SJSA1 (cell line): ENCODE measurements at regions not wholly inside any gene's neighbourhood (a gene's known extent, or its start where the extent isn't known, plus 50 kb on each side); places are given as distances from the start of the nearest gene placed in this dataset.

ENCODE experiments used
- DNase-seq, 2 experiments: peaks; one replicate each; pipeline ENCODE4 v3.0.0-alpha.2; 2015 to 2020; ENCODE audit warnings: low spot score in 2 of 2, low read depth in 1 of 2
- H3K27ac ChIP-seq: fragments of 250-450 bp; sonication (Bioruptor Pico); 2 replicates; pipeline ENCODE4 v1.5.1; 2020; ENCODE audit warnings: mild to moderate bottlenecking, moderate library complexity
- H3K27me3 ChIP-seq: fragments of 250-450 bp; sonication (Bioruptor Pico); replicated peaks from 2 replicates; pipeline ENCODE4 v1.5.1; 2020; ENCODE audit warnings: mild to moderate bottlenecking, moderate library complexity
- H3K36me3 ChIP-seq: fragments of 250-450 bp; sonication (Bioruptor Pico); 2 replicates; pipeline ENCODE4 v1.5.1; 2020; ENCODE audit warnings: mild to moderate bottlenecking
- H3K4me1 ChIP-seq: fragments of 250-450 bp; sonication (Bioruptor Pico); replicated peaks from 2 replicates; pipeline ENCODE4 v1.6.1; 2021; ENCODE audit warnings: mild to moderate bottlenecking
- H3K4me3 ChIP-seq: fragments of 250-450 bp; sonication (Bioruptor Pico); 2 replicates; pipeline ENCODE4 v1.5.1; 2020; ENCODE audit warnings: mild to moderate bottlenecking
- H3K9me3 ChIP-seq: fragments of 250-450 bp; sonication (Bioruptor Pico); replicated peaks from 2 replicates; pipeline ENCODE4 v1.5.1; 2020; ENCODE audit warnings: mild to moderate bottlenecking

DNA sequence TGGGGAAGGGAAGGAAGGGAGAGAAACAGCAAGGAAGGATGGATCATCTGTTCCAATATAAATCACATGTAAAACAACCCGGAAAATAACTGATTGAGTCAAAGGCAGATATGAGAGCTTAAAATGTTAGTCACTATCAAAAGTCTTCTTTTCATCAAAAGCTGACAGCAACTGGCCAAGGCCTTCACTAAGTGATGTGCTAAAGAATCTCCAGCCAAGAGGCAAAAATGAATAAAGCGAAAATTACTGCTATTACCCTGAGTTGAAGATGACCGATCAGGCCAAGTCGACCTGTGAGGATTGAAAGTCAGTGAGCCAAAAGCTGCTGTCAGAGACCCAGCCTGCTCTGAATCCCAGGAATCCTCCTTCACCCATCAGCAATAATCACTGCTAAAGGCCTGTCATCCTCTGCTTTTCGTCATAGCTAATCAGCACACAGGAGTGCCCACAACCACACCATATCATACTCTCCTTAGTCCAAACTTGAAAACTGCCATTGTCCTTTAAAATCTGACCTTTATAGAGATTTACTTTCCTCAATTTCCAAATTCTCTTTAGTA lies 736.9 kb downstream of the TLE1 start:
- Histone ChIP-seq H3K4me1 (no peaks in the 10 kb centered on the region), H3K27ac (no peak overlapping the region), H3K27me3 (no peaks in the 10 kb centered on the region), H3K9me3 (no peaks in the 10 kb centered on the region), H3K4me3 (no peak overlapping the region), H3K36me3 (no peaks in the 10 kb centered on the region)
- DNase-seq: no peak

DNA sequence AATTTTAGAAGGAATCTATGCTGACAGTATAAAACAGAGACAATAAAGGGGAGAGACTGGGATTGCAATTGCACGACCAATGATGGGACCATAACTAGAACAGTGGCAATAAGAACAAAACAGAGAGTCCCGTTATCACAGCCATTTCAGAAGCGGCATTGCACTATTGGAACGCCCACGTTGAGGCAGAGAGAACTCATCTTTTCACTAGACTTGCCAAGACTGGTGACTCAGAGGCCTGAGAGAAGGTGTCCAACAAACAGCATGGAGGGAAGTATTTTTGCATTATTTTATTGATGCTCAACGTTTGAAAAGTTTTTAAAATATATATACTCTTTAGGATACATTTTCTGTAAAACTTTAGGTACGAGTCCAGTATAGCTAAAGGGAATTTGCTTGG lies 737.7 kb downstream of the TLE1 start:
- H3K27ac ChIP-seq: no peak overlapping the region
- H3K27me3 ChIP-seq: no peaks in the 10 kb centered on the region
- no peaks in the 10 kb centered on the region for H3K36me3 ChIP-seq
- H3K9me3 ChIP-seq: no peaks in the 10 kb centered on the region
- no peak overlapping the region for H3K4me3 ChIP-seq
- H3K4me1 ChIP-seq: no peaks in the 10 kb centered on the region
- DNase-seq: no peak

DNA sequence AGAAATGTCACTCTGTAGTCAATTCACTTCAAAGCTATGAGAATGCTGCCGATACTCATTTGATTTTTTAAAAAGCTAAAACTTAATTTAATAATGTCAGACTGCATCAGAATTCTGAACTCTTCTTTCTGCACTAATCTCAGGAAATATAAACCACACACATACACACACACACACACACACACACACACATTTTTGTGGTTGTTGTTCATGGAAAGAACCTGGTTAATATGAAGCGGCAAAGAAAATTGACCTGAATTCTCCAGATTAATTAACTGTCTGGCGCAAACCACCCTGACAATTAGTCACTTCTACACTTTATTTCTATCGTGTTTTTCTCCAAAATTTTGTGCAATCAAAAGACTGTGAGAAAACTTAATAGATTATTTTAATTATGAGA lies 740.5 kb downstream of the TLE1 start:
- no peaks in the 10 kb centered on the region for H3K9me3 ChIP-seq
- no peak overlapping the region for H3K4me3 ChIP-seq
- DNase-seq: no peak
- no peak overlapping the region for H3K27ac ChIP-seq
- H3K36me3 ChIP-seq: no peaks in the 10 kb centered on the region
- H3K4me1 ChIP-seq: no peaks in the 10 kb centered on the region
- H3K27me3 ChIP-seq: no peaks in the 10 kb centered on the region

DNA sequence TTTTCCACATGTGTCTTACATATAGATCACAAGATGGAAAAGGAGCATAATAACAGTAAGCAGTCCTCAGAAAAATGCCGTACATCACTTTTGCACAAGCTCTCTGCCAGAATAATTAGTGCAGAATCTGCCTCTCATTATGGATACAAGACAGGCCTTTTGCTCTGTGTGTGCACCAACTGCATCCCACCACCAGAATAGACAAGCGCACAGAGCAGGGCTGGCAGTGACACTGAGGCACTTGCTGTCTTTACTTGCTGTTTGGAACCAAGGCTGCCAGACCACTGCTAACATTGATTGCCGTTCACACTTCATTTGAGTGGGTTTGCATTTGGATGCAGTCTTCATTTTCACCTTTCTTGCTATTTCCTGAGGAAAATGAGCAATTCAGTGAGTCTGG lies 741.3 kb downstream of the TLE1 start:
- Histone ChIP-seq H3K27me3 (no peaks in the 10 kb centered on the region), H3K4me1 (no peaks in the 10 kb centered on the region), H3K4me3 (no peak overlapping the region), H3K36me3 (no peaks in the 10 kb centered on the region), H3K27ac (no peak overlapping the region), H3K9me3 (no peaks in the 10 kb centered on the region)
- DNase-seq: no peak

DNA sequence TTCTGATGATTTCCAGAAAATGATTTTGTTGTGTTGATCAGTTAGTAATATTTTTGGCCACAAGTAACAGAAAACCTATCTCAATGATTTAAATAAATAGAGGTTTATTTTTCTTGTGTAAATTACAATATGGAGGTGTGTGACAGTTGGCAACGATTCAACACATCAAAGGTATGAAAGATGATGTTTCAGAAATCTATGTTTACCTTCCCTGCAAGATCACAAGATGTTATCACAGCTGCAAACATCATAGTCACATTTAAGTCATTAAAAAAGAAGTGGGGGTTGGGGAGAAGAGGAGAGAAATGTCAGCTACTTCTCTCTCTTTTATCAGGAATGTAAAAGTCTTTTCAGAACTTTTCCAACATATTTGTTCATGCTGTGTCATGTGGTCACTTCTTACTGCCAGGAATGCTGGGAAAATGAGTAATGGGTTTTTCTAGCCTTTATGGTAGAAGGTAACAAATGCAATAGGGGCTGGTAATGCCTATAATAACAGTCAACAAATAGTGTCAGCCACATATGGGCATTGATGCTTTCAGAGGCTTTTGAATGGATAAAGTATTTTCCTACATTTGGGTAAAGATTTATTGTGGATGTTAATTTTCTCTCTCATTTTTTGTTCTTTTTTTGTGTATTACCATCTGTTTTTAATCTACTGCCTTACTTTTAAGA lies 742.7 kb downstream of the TLE1 start:
- no peak overlapping the region for H3K4me3 ChIP-seq
- H3K27me3 ChIP-seq: no peaks in the 10 kb centered on the region
- no peak for DNase-seq

DNA sequence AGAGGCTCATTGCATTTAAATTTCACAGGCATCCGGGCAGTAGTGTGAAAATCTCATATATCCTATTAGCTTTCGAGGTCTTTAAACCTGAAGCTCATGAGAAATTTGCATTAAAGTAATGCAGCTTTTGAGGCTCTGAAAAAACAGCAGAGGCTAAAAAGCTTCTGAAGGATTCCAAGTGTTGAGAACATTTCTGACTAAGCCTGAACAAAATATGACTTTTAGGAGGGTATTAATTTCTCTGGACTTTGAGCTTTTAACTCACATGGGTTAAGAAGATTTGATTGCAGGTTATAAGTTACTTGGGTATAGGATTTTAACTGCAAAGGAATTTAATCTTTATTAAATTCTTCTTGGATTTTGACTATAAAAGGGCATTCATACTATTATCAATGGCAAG lies 743.9 kb downstream of the TLE1 start:
- Histone ChIP-seq H3K9me3 (no peaks in the 10 kb centered on the region), H3K27me3 (no peaks in the 10 kb centered on the region), H3K4me3 (no peak overlapping the region), H3K27ac (no peak overlapping the region), H3K4me1 (no peaks in the 10 kb centered on the region), H3K36me3 (no peaks in the 10 kb centered on the region)
- DNase-seq: no peak

More for the DNA sequence above, 742.7 kb downstream of the TLE1 start:
- H3K27ac ChIP-seq: no peak overlapping the region
- H3K4me1 ChIP-seq: no peaks in the 10 kb centered on the region
- no peaks in the 10 kb centered on the region for H3K36me3 ChIP-seq
- H3K9me3 ChIP-seq: no peaks in the 10 kb centered on the region

DNA sequence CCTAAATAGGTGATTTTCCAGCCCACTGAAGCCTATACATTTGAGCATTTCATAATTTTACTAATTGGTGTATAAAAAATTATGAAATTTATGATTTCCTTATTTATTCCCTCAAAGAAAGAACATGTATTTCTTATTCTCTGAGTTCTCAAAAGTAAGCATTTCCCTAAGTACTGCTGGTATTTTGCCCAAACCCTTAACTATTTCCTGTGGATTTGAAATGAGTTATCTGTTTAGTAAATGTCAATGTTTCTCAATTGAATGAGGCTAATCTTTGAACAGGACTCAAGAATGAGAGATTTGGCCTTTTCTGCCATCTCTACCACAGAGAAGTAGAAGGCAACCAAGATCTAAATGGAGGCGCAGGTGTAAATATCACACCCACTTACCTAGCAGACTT lies 751.7 kb downstream of the TLE1 start:
- Histone ChIP-seq H3K36me3 (no peaks in the 10 kb centered on the region), H3K4me1 (no peaks in the 10 kb centered on the region), H3K4me3 (no peak overlapping the region), H3K27me3 (no peaks in the 10 kb centered on the region), H3K9me3 (no peaks in the 10 kb centered on the region), H3K27ac (no peak overlapping the region)
- DNase-seq: no peak

DNA sequence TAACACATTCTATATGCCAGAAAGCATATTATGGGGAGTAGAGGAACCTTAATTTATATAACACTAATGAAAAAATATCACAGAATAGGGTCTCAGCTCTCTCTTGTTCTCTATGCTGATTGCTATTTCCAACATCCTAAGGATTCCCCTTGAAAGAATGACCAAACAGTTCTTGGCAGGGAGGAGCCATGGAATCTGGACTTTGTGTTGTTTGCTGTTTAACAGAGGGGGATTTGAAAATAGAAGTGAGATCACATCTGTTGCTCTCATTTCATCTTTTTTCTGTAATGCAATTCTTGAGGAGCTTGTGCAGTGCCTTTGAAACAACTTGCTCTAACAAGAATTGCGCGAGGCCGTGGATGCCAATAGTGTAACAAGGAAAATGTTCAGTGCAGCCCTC lies 755.3 kb downstream of the TLE1 start:
- Histone ChIP-seq H3K9me3 (no peaks in the 10 kb centered on the region), H3K4me3 (no peak overlapping the region), H3K27me3 (no peaks in the 10 kb centered on the region), H3K4me1 (no peaks in the 10 kb centered on the region), H3K27ac (no peak overlapping the region), H3K36me3 (no peaks in the 10 kb centered on the region)
- DNase-seq: no peak

DNA sequence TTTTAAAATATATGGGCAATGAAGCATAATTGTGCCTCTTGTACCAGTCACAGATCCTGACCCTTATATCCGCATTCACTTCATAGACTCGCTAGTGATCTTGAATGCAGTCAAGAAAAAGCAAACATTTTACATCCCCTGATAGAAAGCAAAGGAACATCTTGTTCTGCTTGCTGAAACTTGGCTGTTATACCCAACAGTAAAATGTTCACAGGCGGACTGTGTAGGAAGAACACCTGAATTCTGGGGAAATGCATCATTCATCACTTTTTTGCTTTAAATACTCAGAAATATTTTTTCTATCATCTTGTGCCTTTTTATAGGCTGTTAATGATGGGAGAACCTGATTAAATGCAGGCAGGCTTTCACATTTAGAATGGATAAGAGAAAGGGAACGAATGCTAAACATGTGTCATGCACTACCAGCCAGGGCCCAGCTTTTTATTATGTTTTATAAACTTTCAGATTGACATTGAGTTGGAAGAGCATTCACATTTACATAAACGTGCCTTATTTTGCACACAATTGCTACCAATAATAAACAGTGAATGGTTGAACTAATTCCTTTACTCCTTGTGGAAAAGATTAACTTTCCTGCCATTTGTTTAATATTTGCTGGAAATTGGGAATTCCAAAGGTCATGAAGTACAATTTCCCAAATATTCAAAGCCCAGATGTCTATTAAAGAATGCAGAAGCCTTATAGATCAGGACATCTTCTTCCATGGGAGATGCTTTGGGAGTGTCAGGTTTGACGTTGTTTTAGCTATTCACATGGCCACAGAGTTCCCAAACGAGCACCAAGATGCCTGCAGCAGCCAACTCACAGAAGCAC lies 756.2 kb downstream of the TLE1 start:
- DNase-seq: no peak
- Histone ChIP-seq H3K27ac (no peak overlapping the region), H3K9me3 (no peaks in the 10 kb centered on the region), H3K4me1 (no peaks in the 10 kb centered on the region), H3K27me3 (no peaks in the 10 kb centered on the region), H3K36me3 (no peaks in the 10 kb centered on the region), H3K4me3 (no peak overlapping the region)

DNA sequence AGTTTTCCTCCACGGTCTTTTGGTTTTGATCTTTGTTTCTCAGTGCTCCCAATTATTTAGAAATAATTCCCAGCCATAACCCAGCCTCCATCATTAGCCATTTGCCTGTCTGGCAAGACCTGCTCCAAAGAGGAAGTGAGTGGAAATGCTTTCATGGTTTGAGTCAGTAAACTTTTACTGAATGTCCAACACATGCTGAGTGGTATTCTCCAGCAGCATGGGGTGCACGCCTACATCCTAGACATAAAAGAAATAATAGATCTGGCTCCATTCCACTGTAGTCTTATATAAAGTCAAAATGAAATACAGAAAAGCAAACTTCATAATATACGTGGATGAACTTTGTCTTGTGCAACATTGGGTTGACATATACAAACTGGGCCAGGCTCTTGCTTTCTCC lies 757.2 kb downstream of the TLE1 start:
- no peaks in the 10 kb centered on the region for H3K36me3 ChIP-seq
- no peaks in the 10 kb centered on the region for H3K9me3 ChIP-seq
- H3K27ac ChIP-seq: no peak overlapping the region
- H3K4me1 ChIP-seq: peaks cover under 1% of the 10 kb centered on the region; the same call in 1 of the 2 replicates
- no peak overlapping the region for H3K4me3 ChIP-seq
- H3K27me3 ChIP-seq: no peaks in the 10 kb centered on the region
- DNase-seq: no peak

DNA sequence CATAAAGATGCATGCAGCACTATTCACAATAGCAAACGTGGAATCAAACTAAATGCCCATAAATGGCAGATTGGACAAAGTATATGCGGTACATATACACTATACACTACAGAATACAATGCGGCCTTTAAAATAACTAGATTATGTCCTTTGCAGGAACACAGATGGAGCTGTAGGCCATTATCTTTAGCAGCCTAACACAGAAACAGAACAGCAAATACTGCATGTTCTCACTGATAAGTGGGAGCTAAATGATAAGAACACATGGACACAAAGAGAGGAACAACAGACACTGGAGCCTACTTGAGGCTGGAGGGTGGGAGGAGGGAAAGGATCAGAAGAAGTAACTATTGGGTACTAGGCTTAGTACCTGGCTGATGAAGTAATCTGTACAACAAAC lies 758.2 kb downstream of the TLE1 start:
- H3K27ac ChIP-seq: no peak overlapping the region

DNA sequence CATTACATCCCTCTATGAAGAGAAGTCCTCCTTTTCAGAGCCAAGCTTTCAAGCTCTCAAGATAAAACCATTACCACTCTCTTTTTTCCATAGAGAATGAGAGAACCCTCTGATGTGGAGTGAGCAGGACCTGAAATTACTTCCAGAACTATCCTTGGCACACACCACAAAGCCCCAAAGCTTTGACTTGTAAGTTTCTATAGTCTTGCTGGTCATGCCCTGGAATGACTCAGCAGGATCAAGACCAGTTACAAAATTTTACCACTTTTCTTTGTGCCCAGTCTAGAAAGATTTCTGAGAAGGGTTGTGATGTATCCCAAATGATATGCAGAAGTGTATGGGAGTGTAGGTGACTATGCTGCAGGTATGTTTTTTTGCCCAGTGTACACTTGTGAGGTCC lies 760.6 kb downstream of the TLE1 start:
- no peak overlapping the region for H3K4me3 ChIP-seq
- H3K4me1 ChIP-seq: peaks cover 5% of the 10 kb centered on the region
- no peaks in the 10 kb centered on the region for H3K27me3 ChIP-seq
- H3K9me3 ChIP-seq: no peaks in the 10 kb centered on the region
- no peak for DNase-seq
- H3K27ac ChIP-seq: no peak overlapping the region
- H3K36me3 ChIP-seq: no peaks in the 10 kb centered on the region

More for the DNA sequence above, 758.2 kb downstream of the TLE1 start:
- Histone ChIP-seq H3K36me3 (no peaks in the 10 kb centered on the region), H3K4me1 (peaks cover 5% of the 10 kb centered on the region), H3K4me3 (no peak overlapping the region), H3K9me3 (no peaks in the 10 kb centered on the region), H3K27me3 (no peaks in the 10 kb centered on the region)
- no peak for DNase-seq

DNA sequence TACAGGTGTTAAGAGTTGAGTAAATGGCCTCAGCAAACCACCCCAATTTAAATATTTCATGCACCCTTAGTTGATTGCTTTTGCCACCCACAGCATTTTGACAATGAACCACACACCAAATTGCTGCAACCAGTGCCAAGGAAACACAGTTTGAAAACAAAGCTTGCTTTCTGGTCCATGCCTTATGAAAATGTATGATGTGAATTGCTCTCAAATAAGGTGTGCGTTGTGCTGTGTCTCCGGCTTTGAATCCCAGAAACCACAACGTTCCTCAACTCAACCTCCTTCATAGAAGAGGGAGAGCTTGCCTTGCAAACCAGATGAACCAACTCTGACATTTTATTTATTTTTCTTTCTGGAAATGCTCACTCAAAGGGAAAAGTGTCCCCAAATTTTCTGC lies 762.7 kb downstream of the TLE1 start:
- DNase-seq: peak; percentile 40 to 60
- H3K27ac ChIP-seq: no peak overlapping the region

DNA sequence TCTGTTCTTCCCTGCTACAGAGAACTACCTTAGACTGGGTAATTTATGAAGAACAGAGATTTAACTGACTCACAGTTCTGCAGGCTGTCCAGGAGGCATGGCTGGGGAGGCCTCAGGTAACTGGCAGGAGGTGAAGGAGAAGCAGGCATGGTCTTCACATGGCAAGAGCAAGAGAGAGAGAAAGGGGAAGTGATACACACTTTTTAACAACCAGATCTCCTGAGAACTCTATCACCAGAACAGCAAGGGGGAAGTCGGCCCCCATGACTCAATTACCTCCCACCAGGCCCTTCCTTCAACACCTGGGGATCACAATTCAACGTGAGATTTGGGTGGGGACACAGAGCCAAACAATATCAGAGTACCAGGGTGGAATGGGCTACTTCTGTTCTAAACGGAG lies 766.8 kb downstream of the TLE1 start:
- no peaks in the 10 kb centered on the region for H3K9me3 ChIP-seq
- H3K36me3 ChIP-seq: no peaks in the 10 kb centered on the region
- peaks cover 5% of the 10 kb centered on the region for H3K4me1 ChIP-seq
- no peaks in the 10 kb centered on the region for H3K27me3 ChIP-seq
- DNase-seq: no peak
- H3K4me3 ChIP-seq: no peak overlapping the region
- H3K27ac ChIP-seq: no peak overlapping the region

More for the DNA sequence above, 762.7 kb downstream of the TLE1 start:
- Histone ChIP-seq H3K36me3 (no peaks in the 10 kb centered on the region), H3K9me3 (no peaks in the 10 kb centered on the region), H3K4me1 (peaks cover 5% of the 10 kb centered on the region), H3K27me3 (no peaks in the 10 kb centered on the region), H3K4me3 (no peak overlapping the region)
